SK-N-SH (cell line): ENCODE measurements at regions not wholly inside any gene's neighbourhood (a gene's known extent, or its start where the extent isn't known, plus 50 kb on each side); places are given as distances from the start of the nearest gene placed in this dataset.

Experiments used
- CTCF ChIA-PET: fragments of 300-600, 350-600 bp; formaldehyde crosslinking; extraction: SDS; loops from one replicate; lab custom pipeline; 2021; lab: Yijun Ruan, JAX
- POLR2A ChIA-PET: fragments of 350-600 bp; sonication (Branson Sonifier 250); formaldehyde crosslinking; extraction: SDS; loops from one replicate; lab custom pipeline; 2020; ENCODE audit warnings: antibody characterized with exemption, inconsistent platforms; lab: Yijun Ruan, JAX
- DNase-seq: peaks from one replicate; pipeline ENCODE4 v3.0.0; 2012
- H2AFZ ChIP-seq: fragments of 200-600 bp; sonication (generic); 2 replicates; pipeline ENCODE4 v1.8.1; 2016; ENCODE audit warnings: antibody characterized with exemption, mild to moderate bottlenecking, low read depth
- H3F3A ChIP-seq: fragments of 200-600 bp; sonication (generic); replicated peaks from 2 replicates; pipeline ENCODE3; 2016; ENCODE audit warnings: antibody characterized with exemption, mild to moderate bottlenecking; ENCODE audit not compliant: insufficient read depth
- H3K27ac ChIP-seq, 2 experiments: fragments of 200-500 bp in 1 of 2; fragments of 200-600 bp in 1 of 2; sonication (Bioruptor generic) in 1 of 2; sonication (generic), shearing (Covaris generic) in 1 of 2; 2 replicates each; pipeline versions ENCODE4 v1.5.1 to v1.6.1; 2014 to 2016; ENCODE audit warnings: low read depth in 2 of 2, inconsistent platforms in 1 of 2, low read length in 1 of 2, mild to moderate bottlenecking in 1 of 2, mixed read lengths in 1 of 2
- H3K27me3 ChIP-seq: fragments of 200-600 bp; sonication (generic), shearing (Covaris generic); 2 replicates; pipeline ENCODE4 v1.6.1; 2016; ENCODE audit warnings: mixed run types; ENCODE audit not compliant: insufficient read depth
- H3K36me3 ChIP-seq, 2 experiments: fragments of 200-500 bp in 1 of 2; fragments of 200-600 bp in 1 of 2; sonication (Bioruptor generic) in 1 of 2; sonication (generic) in 1 of 2; replicated peaks in 1 of 2; 2 replicates each; pipeline versions ENCODE3 to v1.5.1; 2014 to 2016; ENCODE audit warnings: low read length in 1 of 2, mild to moderate bottlenecking in 1 of 2; ENCODE audit not compliant: insufficient read depth in 2 of 2, control insufficient read depth in 1 of 2
- H3K4me1 ChIP-seq, 2 experiments: fragments of 200-500 bp in 1 of 2; fragments of 200-600 bp in 1 of 2; sonication (Bioruptor generic) in 1 of 2; sonication (generic), shearing (Covaris generic) in 1 of 2; 2 replicates each; pipeline versions ENCODE4 v1.5.1 to v1.6.1; 2014 to 2016; ENCODE audit warnings: low read depth in 1 of 2, low read length in 1 of 2, mixed run types in 1 of 2; ENCODE audit not compliant: insufficient read depth in 2 of 2, control insufficient read depth in 1 of 2
- H3K4me2 ChIP-seq: fragments of 200-600 bp; sonication (generic), shearing (Covaris generic); 2 replicates; pipeline ENCODE4 v1.6.1; 2017; ENCODE audit warnings: mixed run types
- H3K4me3 ChIP-seq, 2 experiments: fragments of 200-500 bp in 1 of 2; fragments of 200-600 bp in 1 of 2; sonication (Bioruptor generic) in 1 of 2; sonication (generic), shearing (Covaris generic) in 1 of 2; 2 replicates each; pipeline versions ENCODE4 v1.5.1 to v1.8.1; 2014 to 2016; ENCODE audit warnings: low read depth in 2 of 2, inconsistent platforms in 1 of 2, low read length in 1 of 2, mild to moderate bottlenecking in 1 of 2, mixed read lengths in 1 of 2, moderate library complexity in 1 of 2
- H3K79me2 ChIP-seq: fragments of 200-600 bp; sonication (generic); 2 replicates; pipeline ENCODE4 v1.8.1; 2017; ENCODE audit warnings: mild to moderate bottlenecking; ENCODE audit not compliant: insufficient read depth
- H3K9ac ChIP-seq: fragments of 200-600 bp; sonication (generic); 2 replicates; pipeline ENCODE4 v1.6.1; 2017; ENCODE audit warnings: mixed run types
- H3K9me2 ChIP-seq: fragments of 200-600 bp; sonication (generic); 2 replicates; pipeline ENCODE4 v1.6.1; 2017; ENCODE audit warnings: mixed run types
- H3K9me3 ChIP-seq: fragments of 200-600 bp; sonication (generic); 2 replicates; pipeline ENCODE4 v1.6.1; 2017; ENCODE audit warnings: mixed run types, mild to moderate bottlenecking, moderate library complexity
- H4K20me1 ChIP-seq: fragments of 200-600 bp; sonication (generic); 2 replicates; pipeline ENCODE4 v1.6.1; 2017; ENCODE audit warnings: mild to moderate bottlenecking, mixed run types; ENCODE audit not compliant: insufficient read depth
- ELF1 ChIP-seq: IDR thresholded peaks from 2 replicates; pipeline ENCODE4 v1.4.0; 2012
- EP300 ChIP-seq, 2 experiments: IDR thresholded peaks; 2 replicates each; pipeline versions ENCODE4 v1.4.0 to v1.6.1; 2012; ENCODE audit warnings: borderline replicate concordance in 1 of 2, low read depth in 1 of 2, low read length in 1 of 2
- EZH2phosphoT487 ChIP-seq: fragments of 200-600 bp; sonication (generic); IDR thresholded peaks from 2 replicates; pipeline ENCODE4 v1.6.1; 2017; ENCODE audit warnings: low read depth, mixed run types, mild to moderate bottlenecking, antibody characterized with exemption, moderate library complexity, borderline replicate concordance
- FOSL2 ChIP-seq: IDR thresholded peaks from 2 replicates; pipeline ENCODE4 v1.4.0; 2012; ENCODE audit warnings: low read depth, mild to moderate bottlenecking, moderate library complexity, borderline replicate concordance
- FOXM1 ChIP-seq: IDR thresholded peaks from 2 replicates; pipeline ENCODE4 v1.4.0; 2012; ENCODE audit warnings: low read depth, mild to moderate bottlenecking
- JUND ChIP-seq: IDR thresholded peaks from 2 replicates; pipeline ENCODE4 v1.4.0; 2012
- MEF2A ChIP-seq: IDR thresholded peaks from 2 replicates; pipeline ENCODE4 v1.4.0; 2012; ENCODE audit warnings: low read depth, borderline replicate concordance
- MXI1 ChIP-seq: IDR thresholded peaks from 2 replicates; pipeline ENCODE4 v1.6.1; 2012; ENCODE audit warnings: mild to moderate bottlenecking, low read depth, low read length, improper control_type of control experiment
- NFIC ChIP-seq: IDR thresholded peaks from 2 replicates; pipeline ENCODE4 v1.4.0; 2012; ENCODE audit warnings: borderline replicate concordance
- RXRA ChIP-seq: IDR thresholded peaks from 2 replicates; pipeline ENCODE4 v1.4.0; 2012; ENCODE audit warnings: low read depth, mild to moderate bottlenecking, borderline replicate concordance
- TAF1 ChIP-seq: IDR thresholded peaks from 2 replicates; pipeline ENCODE4 v1.6.1; 2012; ENCODE audit warnings: low read depth, mild to moderate bottlenecking, low read length, moderate library complexity, borderline replicate concordance
- TCF12 ChIP-seq: IDR thresholded peaks from 2 replicates; pipeline ENCODE4 v1.4.0; 2012
- TEAD4 ChIP-seq: IDR thresholded peaks from 2 replicates; pipeline ENCODE4 v1.4.0; 2012; ENCODE audit warnings: mild to moderate bottlenecking, borderline replicate concordance; ENCODE audit not compliant: insufficient read depth
- WGBS: methylation state at CpG from one replicate; pipeline ENCODE4 v1.1.6; 2017; ENCODE audit warnings: low lambda C conversion rate; 5-methylcytosine and 5-hydroxymethylcytosine counted together
- TF ChIP-seq, protein P1 (sequence below): IDR thresholded peaks from 2 replicates; pipeline ENCODE4 v1.4.0; 2012; ENCODE audit warnings: low read depth, borderline replicate concordance
- TF ChIP-seq, protein P2 (sequence below): fragments of 150-350 bp; IDR thresholded peaks from 2 replicates; pipeline ENCODE4 v1.6.1; 2017; ENCODE audit warnings: antibody characterized with exemption, low read length, low read depth, borderline replicate concordance
- TF ChIP-seq, protein P3 (sequence below): IDR thresholded peaks from 2 replicates; pipeline ENCODE4 v1.6.1; 2012; ENCODE audit warnings: mild to moderate bottlenecking, low read depth, low read length, moderate library complexity
- TF ChIP-seq, protein P4 (sequence below): IDR thresholded peaks from 2 replicates; pipeline ENCODE4; 2012

DNA sequence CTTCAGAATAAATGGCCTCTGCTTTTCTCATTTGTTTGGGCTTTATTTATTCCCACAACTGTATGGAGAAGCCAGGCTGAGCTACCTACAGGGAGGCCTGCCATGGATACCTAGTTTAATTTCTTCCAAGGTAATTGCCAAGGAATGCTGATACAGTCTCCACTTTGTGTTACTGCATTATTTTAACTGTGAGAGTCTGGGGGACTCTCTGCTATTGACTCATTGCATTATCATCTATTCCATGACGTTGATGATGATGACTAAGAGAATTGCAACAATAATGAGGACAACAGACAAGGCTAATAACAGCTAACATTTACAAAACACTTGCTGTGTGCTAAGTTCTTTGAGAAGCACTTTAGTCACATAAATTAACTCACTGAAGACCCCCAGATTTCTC is 88.3 kb upstream of the COL21A1 start:
- peak overlapping the region; percentile 45; the same call in 1 of the 2 replicates for H3K4me2 ChIP-seq
- H3K4me3 ChIP-seq = no peak overlapping the region
- H3K79me2 ChIP-seq = no peaks in the 10 kb centered on the region
- peak overlapping the region; percentile 69 for H3K9ac ChIP-seq
- no peaks in the 10 kb centered on the region for H3K27me3 ChIP-seq
- no peak overlapping the region for H2AFZ ChIP-seq
- H3K36me3 ChIP-seq = no peaks in the 10 kb centered on the region
- no peaks in the 10 kb centered on the region for H3K9me3 ChIP-seq
- no peak for DNase-seq
- peaks cover 22% of the 10 kb centered on the region for H3F3A ChIP-seq
- POLR2A ChIA-PET = no interaction called here
- H4K20me1 ChIP-seq = no peaks in the 10 kb centered on the region
- no peaks in the 10 kb centered on the region for H3K9me2 ChIP-seq
- TF ChIP-seq TEAD4 = peak; percentile 79
- peak; percentile 91 for TF ChIP-seq FOSL2
- TF ChIP-seq, protein P1, sequence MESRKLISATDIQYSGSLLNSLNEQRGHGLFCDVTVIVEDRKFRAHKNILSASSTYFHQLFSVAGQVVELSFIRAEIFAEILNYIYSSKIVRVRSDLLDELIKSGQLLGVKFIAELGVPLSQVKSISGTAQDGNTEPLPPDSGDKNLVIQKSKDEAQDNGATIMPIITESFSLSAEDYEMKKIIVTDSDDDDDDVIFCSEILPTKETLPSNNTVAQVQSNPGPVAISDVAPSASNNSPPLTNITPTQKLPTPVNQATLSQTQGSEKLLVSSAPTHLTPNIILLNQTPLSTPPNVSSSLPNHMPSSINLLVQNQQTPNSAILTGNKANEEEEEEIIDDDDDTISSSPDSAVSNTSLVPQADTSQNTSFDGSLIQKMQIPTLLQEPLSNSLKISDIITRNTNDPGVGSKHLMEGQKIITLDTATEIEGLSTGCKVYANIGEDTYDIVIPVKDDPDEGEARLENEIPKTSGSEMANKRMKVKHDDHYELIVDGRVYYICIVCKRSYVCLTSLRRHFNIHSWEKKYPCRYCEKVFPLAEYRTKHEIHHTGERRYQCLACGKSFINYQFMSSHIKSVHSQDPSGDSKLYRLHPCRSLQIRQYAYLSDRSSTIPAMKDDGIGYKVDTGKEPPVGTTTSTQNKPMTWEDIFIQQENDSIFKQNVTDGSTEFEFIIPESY = 0 out of 2 replicates have a peak, but pooled peaks have one; percentile 11
- no peak for TF ChIP-seq EZH2phosphoT487
- TF ChIP-seq, protein P2, sequence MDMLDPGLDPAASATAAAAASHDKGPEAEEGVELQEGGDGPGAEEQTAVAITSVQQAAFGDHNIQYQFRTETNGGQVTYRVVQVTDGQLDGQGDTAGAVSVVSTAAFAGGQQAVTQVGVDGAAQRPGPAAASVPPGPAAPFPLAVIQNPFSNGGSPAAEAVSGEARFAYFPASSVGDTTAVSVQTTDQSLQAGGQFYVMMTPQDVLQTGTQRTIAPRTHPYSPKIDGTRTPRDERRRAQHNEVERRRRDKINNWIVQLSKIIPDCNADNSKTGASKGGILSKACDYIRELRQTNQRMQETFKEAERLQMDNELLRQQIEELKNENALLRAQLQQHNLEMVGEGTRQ = no peak
- TF ChIP-seq, protein P3, sequence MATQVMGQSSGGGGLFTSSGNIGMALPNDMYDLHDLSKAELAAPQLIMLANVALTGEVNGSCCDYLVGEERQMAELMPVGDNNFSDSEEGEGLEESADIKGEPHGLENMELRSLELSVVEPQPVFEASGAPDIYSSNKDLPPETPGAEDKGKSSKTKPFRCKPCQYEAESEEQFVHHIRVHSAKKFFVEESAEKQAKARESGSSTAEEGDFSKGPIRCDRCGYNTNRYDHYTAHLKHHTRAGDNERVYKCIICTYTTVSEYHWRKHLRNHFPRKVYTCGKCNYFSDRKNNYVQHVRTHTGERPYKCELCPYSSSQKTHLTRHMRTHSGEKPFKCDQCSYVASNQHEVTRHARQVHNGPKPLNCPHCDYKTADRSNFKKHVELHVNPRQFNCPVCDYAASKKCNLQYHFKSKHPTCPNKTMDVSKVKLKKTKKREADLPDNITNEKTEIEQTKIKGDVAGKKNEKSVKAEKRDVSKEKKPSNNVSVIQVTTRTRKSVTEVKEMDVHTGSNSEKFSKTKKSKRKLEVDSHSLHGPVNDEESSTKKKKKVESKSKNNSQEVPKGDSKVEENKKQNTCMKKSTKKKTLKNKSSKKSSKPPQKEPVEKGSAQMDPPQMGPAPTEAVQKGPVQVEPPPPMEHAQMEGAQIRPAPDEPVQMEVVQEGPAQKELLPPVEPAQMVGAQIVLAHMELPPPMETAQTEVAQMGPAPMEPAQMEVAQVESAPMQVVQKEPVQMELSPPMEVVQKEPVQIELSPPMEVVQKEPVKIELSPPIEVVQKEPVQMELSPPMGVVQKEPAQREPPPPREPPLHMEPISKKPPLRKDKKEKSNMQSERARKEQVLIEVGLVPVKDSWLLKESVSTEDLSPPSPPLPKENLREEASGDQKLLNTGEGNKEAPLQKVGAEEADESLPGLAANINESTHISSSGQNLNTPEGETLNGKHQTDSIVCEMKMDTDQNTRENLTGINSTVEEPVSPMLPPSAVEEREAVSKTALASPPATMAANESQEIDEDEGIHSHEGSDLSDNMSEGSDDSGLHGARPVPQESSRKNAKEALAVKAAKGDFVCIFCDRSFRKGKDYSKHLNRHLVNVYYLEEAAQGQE = no peak
- TF ChIP-seq TAF1 = no peak
- TF ChIP-seq JUND = peak; percentile 91
- TF ChIP-seq TCF12 = peak; percentile 78
- TF ChIP-seq, protein P4, sequence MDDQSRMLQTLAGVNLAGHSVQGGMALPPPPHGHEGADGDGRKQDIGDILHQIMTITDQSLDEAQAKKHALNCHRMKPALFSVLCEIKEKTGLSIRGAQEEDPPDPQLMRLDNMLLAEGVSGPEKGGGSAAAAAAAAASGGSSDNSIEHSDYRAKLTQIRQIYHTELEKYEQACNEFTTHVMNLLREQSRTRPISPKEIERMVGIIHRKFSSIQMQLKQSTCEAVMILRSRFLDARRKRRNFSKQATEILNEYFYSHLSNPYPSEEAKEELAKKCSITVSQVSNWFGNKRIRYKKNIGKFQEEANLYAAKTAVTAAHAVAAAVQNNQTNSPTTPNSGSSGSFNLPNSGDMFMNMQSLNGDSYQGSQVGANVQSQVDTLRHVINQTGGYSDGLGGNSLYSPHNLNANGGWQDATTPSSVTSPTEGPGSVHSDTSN = peak; percentile 72
- TF ChIP-seq MXI1 = no peak
- no peak for TF ChIP-seq ELF1
- TF ChIP-seq NFIC = peak; percentile 52; the same call in 1 of the 2 replicates
- peak in 1 of 2 experiments; percentile 84; a peak in 2 of 4 replicates for TF ChIP-seq EP300 (IDR thresholded peaks at IDR 0.05; ENCODE audit: borderline replicate concordance in 1 of 2, low read depth in 1 of 2, low read length in 1 of 2)
- peak; percentile 45; the same call in 1 of the 2 replicates for TF ChIP-seq FOXM1
- TF ChIP-seq MEF2A = peak; percentile 18; the same call in 1 of the 2 replicates
- peak; percentile 21; the same call in 1 of the 2 replicates for TF ChIP-seq RXRA
- TF ChIP-seq, all 33 proteins: peak for 11
- peak overlapping the region in 1 of 2 experiments; percentile 98; a peak in 2 of 4 replicates for H3K27ac ChIP-seq
- 4% methylated on average over 1 of the region's 1 CpG for WGBS
- H3K4me1 ChIP-seq = peaks cover 0 to 10% of the 10 kb centered on the region in 2 experiments; a peak in 2 of 4 replicates
- CTCF ChIA-PET = interaction anchor here (1.3 kb wide), 1 partner anchor 22 kb away, joined by 7 read pairs; no protein-coding TSS in a partner anchor
